ENCODE measurements at regions not wholly inside any gene's neighbourhood (a gene's known extent, or its start where the extent isn't known, plus 50 kb on each side); places are given as distances from the start of the nearest gene placed in this dataset.

GRCh38 chr22:48782326-48782725, 1045.3 kb downstream of the BRD1 start:
- DNase-seq (ENCODE audit: extremely low read depth, low read depth), result no peak
- H3K4me3 ChIP-seq (replicated peaks; ENCODE audit: low read depth, low read length), result no peak overlapping the region
- TF ChIP-seq, protein P1, sequence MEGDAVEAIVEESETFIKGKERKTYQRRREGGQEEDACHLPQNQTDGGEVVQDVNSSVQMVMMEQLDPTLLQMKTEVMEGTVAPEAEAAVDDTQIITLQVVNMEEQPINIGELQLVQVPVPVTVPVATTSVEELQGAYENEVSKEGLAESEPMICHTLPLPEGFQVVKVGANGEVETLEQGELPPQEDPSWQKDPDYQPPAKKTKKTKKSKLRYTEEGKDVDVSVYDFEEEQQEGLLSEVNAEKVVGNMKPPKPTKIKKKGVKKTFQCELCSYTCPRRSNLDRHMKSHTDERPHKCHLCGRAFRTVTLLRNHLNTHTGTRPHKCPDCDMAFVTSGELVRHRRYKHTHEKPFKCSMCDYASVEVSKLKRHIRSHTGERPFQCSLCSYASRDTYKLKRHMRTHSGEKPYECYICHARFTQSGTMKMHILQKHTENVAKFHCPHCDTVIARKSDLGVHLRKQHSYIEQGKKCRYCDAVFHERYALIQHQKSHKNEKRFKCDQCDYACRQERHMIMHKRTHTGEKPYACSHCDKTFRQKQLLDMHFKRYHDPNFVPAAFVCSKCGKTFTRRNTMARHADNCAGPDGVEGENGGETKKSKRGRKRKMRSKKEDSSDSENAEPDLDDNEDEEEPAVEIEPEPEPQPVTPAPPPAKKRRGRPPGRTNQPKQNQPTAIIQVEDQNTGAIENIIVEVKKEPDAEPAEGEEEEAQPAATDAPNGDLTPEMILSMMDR (IDR thresholded peaks at IDR 0.05; ENCODE audit: low read depth, low read length, missing control alignments), result no peak

DNA sequence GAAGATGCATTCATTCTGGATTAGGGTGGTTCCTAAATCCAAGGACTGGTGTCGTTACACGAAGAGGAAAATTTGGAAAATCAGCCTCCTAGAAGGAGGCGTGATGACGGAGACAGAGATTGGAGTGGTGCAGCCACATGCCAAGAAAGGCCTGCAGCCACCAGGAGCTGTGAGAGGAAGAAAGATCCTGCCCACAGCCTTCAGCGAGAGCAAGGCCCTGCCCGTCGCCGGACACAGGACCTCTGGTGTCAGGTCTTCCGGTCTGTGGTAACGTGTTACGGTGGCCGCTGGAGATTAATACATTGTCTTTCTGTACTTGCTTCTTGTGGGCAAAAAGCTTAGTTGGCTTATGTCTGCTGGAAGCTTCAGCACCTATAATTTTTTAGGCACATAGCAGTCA, 1045.8 kb downstream of the BRD1 start:
- no peak for DNase-seq (ENCODE audit: extremely low read depth, low read depth)
- TF ChIP-seq, protein P1 (IDR thresholded peaks at IDR 0.05; ENCODE audit: low read depth, low read length, missing control alignments), result no peak
- H3K4me3 ChIP-seq (replicated peaks; ENCODE audit: low read depth, low read length), result no peak overlapping the region

DNA sequence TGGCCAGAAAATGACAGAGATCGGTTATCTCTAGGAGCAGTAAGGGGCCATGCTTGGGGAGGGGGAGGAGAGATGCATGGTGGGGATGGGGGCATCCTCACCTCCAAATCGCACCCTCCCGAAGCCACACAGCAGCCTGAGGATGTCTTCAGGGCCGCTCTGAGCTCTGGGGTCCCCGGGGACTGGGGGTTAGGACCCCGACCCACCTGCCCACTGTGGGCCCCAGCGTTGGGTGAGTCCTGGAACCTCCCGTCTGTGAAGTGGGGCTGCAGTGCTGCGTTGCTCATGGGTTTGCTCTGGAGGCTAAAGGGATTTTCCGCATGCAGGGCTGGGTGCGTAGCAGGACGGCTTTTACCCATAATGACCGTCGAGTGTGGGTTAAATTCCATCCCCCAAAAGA, 1046.3 kb downstream of the BRD1 start:
- no peak for DNase-seq (ENCODE audit: extremely low read depth, low read depth)
- TF ChIP-seq, protein P1 (IDR thresholded peaks at IDR 0.05; ENCODE audit: low read depth, low read length, missing control alignments), result no peak
- H3K4me3 ChIP-seq (replicated peaks; ENCODE audit: low read depth, low read length), result no peak overlapping the region

- no peak for DNase-seq (ENCODE audit: extremely low read depth, low read depth)
- no peak overlapping the region for H3K4me3 ChIP-seq (replicated peaks; ENCODE audit: low read depth, low read length)
- TF ChIP-seq, protein P1 (IDR thresholded peaks at IDR 0.05; ENCODE audit: low read depth, low read length, missing control alignments), result no peak
Measured at GRCh38 chr22:48780597-48781277, 1046.9 kb downstream of the BRD1 start.

DNA sequence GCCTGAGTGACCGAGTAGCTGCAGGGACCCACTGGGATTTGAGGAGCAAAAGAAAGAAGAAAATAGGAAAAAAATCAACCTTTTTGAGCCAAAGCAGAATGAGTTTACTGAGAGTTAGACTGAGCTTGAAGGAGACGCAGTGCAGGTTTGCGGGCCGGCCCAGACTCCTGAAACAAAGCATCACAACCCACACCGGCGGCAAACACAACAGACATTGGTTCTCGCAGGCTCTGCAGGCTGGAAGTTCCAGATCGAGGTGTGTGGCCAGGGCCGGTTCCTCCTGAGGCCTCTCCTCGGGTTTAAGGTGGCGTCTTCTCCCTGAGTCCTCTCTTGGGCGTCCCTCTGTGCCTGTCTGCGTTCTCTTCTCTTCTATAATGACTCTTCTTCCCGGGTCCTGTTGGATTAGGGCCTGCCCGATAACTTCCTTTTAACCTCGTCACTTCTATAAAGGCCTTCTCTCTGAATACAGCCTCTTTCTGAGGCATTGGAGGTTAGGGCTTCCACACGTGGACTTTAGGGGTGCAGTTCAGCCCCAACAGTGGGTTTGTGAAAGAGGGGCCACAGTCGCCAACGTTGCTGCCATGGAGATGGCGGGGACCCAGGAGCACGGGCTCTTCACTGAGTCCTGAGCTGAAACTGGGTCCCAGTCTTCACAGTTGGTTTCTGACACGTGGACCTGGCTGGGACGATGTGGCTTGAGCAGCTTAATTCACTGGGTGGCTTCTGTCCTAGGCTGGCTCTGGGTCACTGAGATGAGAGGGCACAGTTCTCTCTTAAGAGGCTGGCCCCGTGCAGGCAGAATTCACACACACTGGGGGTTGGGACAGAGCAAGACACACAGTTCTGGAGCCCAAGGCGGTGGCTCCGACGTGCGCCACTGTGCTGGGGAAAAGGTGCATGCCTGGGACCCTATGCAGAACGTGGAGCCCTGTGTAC, 1047.7 kb downstream of the BRD1 start:
- no peak overlapping the region for H3K4me3 ChIP-seq (replicated peaks; ENCODE audit: low read depth, low read length)
- no peak for DNase-seq (ENCODE audit: extremely low read depth, low read depth)
- TF ChIP-seq, protein P1 (IDR thresholded peaks at IDR 0.05; ENCODE audit: low read depth, low read length, missing control alignments), result no peak

DNA sequence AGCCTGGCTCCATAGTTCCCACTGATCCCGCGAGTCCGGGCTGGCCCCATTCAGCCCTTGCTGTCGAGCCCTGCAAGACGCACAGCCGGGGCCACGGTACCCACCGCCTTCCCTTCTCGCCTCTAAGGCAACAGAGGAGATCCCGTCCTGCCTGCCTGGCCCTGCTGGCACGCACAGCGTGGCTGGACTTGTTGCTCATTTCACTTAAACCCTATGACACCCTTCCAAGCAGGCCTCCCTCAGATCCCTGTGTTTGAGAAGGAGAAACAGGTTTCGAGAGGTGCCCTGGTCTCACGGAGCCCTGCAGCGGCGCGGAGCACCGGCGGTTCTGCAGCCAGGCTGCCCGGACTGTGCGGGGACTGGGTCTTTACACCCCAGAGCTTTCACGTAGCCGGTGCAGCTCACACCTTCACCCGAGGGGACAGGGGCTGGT, 1048.4 kb downstream of the BRD1 start:
- no peak for DNase-seq (ENCODE audit: extremely low read depth, low read depth)
- TF ChIP-seq, protein P1 (IDR thresholded peaks at IDR 0.05; ENCODE audit: low read depth, low read length, missing control alignments), result no peak
- H3K4me3 ChIP-seq (replicated peaks; ENCODE audit: low read depth, low read length), result no peak overlapping the region
